H9 (cell line): ENCODE measurements at regions not wholly inside any gene's neighbourhood (a gene's known extent, or its start where the extent isn't known, plus 50 kb on each side); places are given as distances from the start of the nearest gene placed in this dataset.

Source experiments
- DNase-seq: peaks from one replicate; pipeline ENCODE4 v3.0.0-alpha.2; 2017
- H2AFZ ChIP-seq: one replicate; pipeline ENCODE4 v1.6.1; 2013; ENCODE audit warnings: mild to moderate bottlenecking, low read length, control low read depth, moderate library complexity
- H2AK5ac ChIP-seq: 2 replicates; pipeline ENCODE4 v1.6.1; 2013; ENCODE audit warnings: low read length, control low read depth, mixed read lengths; ENCODE audit not compliant: insufficient read length
- H2BK120ac ChIP-seq: one replicate; pipeline ENCODE4 v1.6.1; 2013; ENCODE audit warnings: low read depth, mild to moderate bottlenecking, low read length, control low read depth, inconsistent platforms; ENCODE audit not compliant: poor library complexity, severe bottlenecking
- H2BK12ac ChIP-seq: 2 replicates; pipeline ENCODE4 v1.6.1; 2013; ENCODE audit warnings: low read length, control low read depth, mixed read lengths, low read depth; ENCODE audit not compliant: insufficient read length
- H2BK15ac ChIP-seq: 2 replicates; pipeline ENCODE4 v1.6.1; 2013; ENCODE audit warnings: low read depth, low read length, control low read depth
- H2BK20ac ChIP-seq: one replicate; pipeline ENCODE4 v1.6.1; 2013; ENCODE audit warnings: low read depth, mild to moderate bottlenecking, low read length, control low read depth, inconsistent platforms; ENCODE audit not compliant: poor library complexity, severe bottlenecking
- H2BK5ac ChIP-seq: 2 replicates; pipeline ENCODE4 v1.6.1; 2013; ENCODE audit warnings: low read length, control low read depth, mixed read lengths; ENCODE audit not compliant: insufficient read length
- H3K14ac ChIP-seq: 2 replicates; pipeline ENCODE4 v1.6.1; 2013; ENCODE audit warnings: low read length, control low read depth; ENCODE audit not compliant: insufficient read depth
- H3K18ac ChIP-seq: 2 replicates; pipeline ENCODE4 v1.6.1; 2013; ENCODE audit warnings: low read depth, mild to moderate bottlenecking, mixed read lengths, low read length, control low read depth; ENCODE audit not compliant: insufficient read length
- H3K23ac ChIP-seq: 2 replicates; pipeline ENCODE4 v1.6.1; 2013; ENCODE audit warnings: low read length, control low read depth, mixed read lengths, low read depth; ENCODE audit not compliant: insufficient read length
- H3K23me2 ChIP-seq: 2 replicates; pipeline ENCODE4 v1.6.1; 2013; ENCODE audit warnings: low read depth, mild to moderate bottlenecking, mixed read lengths, low read length, control low read depth; ENCODE audit not compliant: insufficient read length, poor library complexity, severe bottlenecking
- H3K27ac ChIP-seq: 2 replicates; pipeline ENCODE4 v1.5.1; 2013; ENCODE audit warnings: low read length, control low read depth, mixed read lengths, low read depth; ENCODE audit not compliant: insufficient read length
- H3K27me3 ChIP-seq: 2 replicates; pipeline ENCODE4 v1.6.1; 2013; ENCODE audit warnings: low read length, control low read depth, inconsistent platforms; ENCODE audit not compliant: insufficient read depth
- H3K4ac ChIP-seq: 2 replicates; pipeline ENCODE4 v1.6.1; 2013; ENCODE audit warnings: low read depth, mild to moderate bottlenecking, control low read depth, inconsistent platforms, low read length, moderate library complexity
- H3K4me1 ChIP-seq: 2 replicates; pipeline ENCODE4 v1.6.1; 2013; ENCODE audit warnings: low read length, control low read depth, inconsistent platforms; ENCODE audit not compliant: insufficient read depth
- H3K4me2 ChIP-seq: 2 replicates; pipeline ENCODE4 v1.6.1; 2013; ENCODE audit warnings: low read length, control low read depth, mixed read lengths; ENCODE audit not compliant: insufficient read length, insufficient read depth
- H3K56ac ChIP-seq: 2 replicates; pipeline ENCODE4 v1.6.1; 2013; ENCODE audit warnings: low read depth, mild to moderate bottlenecking, mixed read lengths, low read length, control low read depth; ENCODE audit not compliant: insufficient read length
- H3K79me1 ChIP-seq: 2 replicates; pipeline ENCODE4 v1.6.1; 2013; ENCODE audit warnings: low read depth, mild to moderate bottlenecking, moderate library complexity, low read length, control low read depth, inconsistent platforms; ENCODE audit not compliant: insufficient read depth, poor library complexity, severe bottlenecking
- H3K79me2 ChIP-seq: 2 replicates; pipeline ENCODE4 v1.6.1; 2013; ENCODE audit warnings: low read length, control low read depth, inconsistent platforms; ENCODE audit not compliant: insufficient read depth
- H3K9ac ChIP-seq: 2 replicates; pipeline ENCODE4 v1.6.1; 2013; ENCODE audit warnings: low read length, control low read depth, mixed read lengths; ENCODE audit not compliant: insufficient read length; ENCODE audit errors: extremely low read depth
- H3K9me3 ChIP-seq: one replicate; pipeline ENCODE4 v1.6.1; 2013; ENCODE audit warnings: low read depth, low read length, inconsistent platforms; ENCODE audit not compliant: control insufficient read depth
- H3T11ph ChIP-seq: one replicate; pipeline ENCODE4 v1.6.1; 2013; ENCODE audit warnings: mild to moderate bottlenecking, low read length, control low read depth, inconsistent platforms
- H4K20me1 ChIP-seq: one replicate; pipeline ENCODE4 v1.6.1; 2013; ENCODE audit not compliant: control insufficient read depth, insufficient read length, insufficient read depth
- H4K5ac ChIP-seq: 2 replicates; pipeline ENCODE4 v1.6.1; 2013; ENCODE audit warnings: low read depth, mild to moderate bottlenecking, mixed read lengths, low read length, control low read depth; ENCODE audit not compliant: insufficient read length
- H4K8ac ChIP-seq: replicated peaks from 2 replicates; pipeline ENCODE4 v1.6.1; 2013; ENCODE audit warnings: low read length, control low read depth, mixed read lengths, low read depth; ENCODE audit not compliant: insufficient read length
- H4K91ac ChIP-seq: 2 replicates; pipeline ENCODE4 v1.6.1; 2013; ENCODE audit warnings: low read depth, mild to moderate bottlenecking, moderate library complexity, mixed read lengths, low read length, control low read depth; ENCODE audit not compliant: insufficient read length
- H3K27ac Mint-ChIP-seq, 3 experiments: 2 replicates in 2 of 3; 3 replicates in 1 of 3; pipeline ENCODE4 v1.8.0; 2020 to 2021; ENCODE audit warnings: mixed read lengths in 3 of 3, mild to moderate bottlenecking in 1 of 3, moderate library complexity in 1 of 3
- H3K27me3 Mint-ChIP-seq: 2 replicates; pipeline ENCODE4 v1.8.0; 2021; ENCODE audit warnings: low read depth, mild to moderate bottlenecking, moderate library complexity, mixed read lengths
- H3K36me3 Mint-ChIP-seq, 3 experiments: 2 replicates in 2 of 3; 3 replicates in 1 of 3; pipeline ENCODE4 v1.8.0; 2020 to 2021; ENCODE audit warnings: low read depth in 3 of 3, mixed read lengths in 3 of 3; ENCODE audit not compliant: insufficient read depth in 1 of 3
- H3K4me1 Mint-ChIP-seq, 2 experiments: 2 replicates each; pipeline ENCODE4 v1.8.0; 2020; ENCODE audit warnings: mixed read lengths in 2 of 2
- H3K4me3 Mint-ChIP-seq, 2 experiments: 2 replicates in 1 of 2; 3 replicates in 1 of 2; pipeline ENCODE4 v1.8.0; 2020 to 2021; ENCODE audit warnings: mild to moderate bottlenecking in 2 of 2, mixed read lengths in 2 of 2, moderate library complexity in 1 of 2
- H3K9me3 Mint-ChIP-seq, 2 experiments: 2 replicates in 1 of 2; 3 replicates in 1 of 2; pipeline ENCODE4 v1.8.0; 2020; ENCODE audit warnings: mild to moderate bottlenecking in 2 of 2, mixed read lengths in 2 of 2, moderate library complexity in 1 of 2
- WGBS: extraction: QIAGEN DNeasy Blood & Tissue Kit; methylation state at CpG from one replicate; pipeline ENCODE4 v1.1.7; 2013; ENCODE audit warnings: missing lambda C conversion rate, low lambda C conversion rate, mixed read lengths; ENCODE audit not compliant: insufficient read length; ENCODE audit errors: extremely low coverage; 5-methylcytosine and 5-hydroxymethylcytosine counted together
- TF ChIP-seq, protein P1 (sequence below): fragments of 200-600 bp; sonication (generic); conservative IDR thresholded peaks from 3 replicates; pipeline ENCODE4 v1.8.0; 2021; ENCODE audit warnings: antibody characterized with exemption, mild to moderate bottlenecking

DNA sequence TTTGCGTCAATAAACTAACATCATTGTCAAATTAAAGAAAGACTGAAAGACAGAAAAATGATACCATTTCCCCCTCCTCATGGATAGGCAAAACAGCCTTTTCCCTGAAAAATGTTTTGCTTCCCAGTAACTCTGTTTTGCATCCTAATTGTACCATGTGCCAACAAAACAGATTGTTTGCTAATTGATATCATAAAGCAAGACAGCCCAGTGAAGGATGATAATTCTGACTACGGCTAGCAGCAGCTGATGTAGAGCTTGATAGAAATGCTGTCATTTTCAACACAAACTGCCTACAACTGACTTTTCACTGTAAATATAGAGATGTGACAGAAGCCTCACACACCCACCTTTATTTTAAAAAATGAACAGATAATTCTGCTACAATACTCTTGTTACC, 1061.6 kb downstream of the HACE1 start:
- no peaks in the 10 kb centered on the region for H3K79me1 ChIP-seq
- no peaks in the 10 kb centered on the region for H3K27me3 ChIP-seq
- H2AK5ac ChIP-seq, result no peak overlapping the region
- Mint-ChIP-seq H3K27ac (no peak overlapping the region), H3K9me3 (peaks cover under 1 to 3% of the 10 kb centered on the region in 2 experiments; a peak in 1 of 5 replicates), H3K4me3 (no peak overlapping the region), H3K27me3 (no peaks in the 10 kb centered on the region), H3K4me1 (no peaks in the 10 kb centered on the region), H3K36me3 (no peaks in the 10 kb centered on the region; a peak in 2 of 7 replicates)
- no peaks in the 10 kb centered on the region for H3K79me2 ChIP-seq
- H2BK5ac ChIP-seq, result no peak overlapping the region
- H3K23ac ChIP-seq, result no peak overlapping the region
- H3K9me3 ChIP-seq, result no peaks in the 10 kb centered on the region
- TF ChIP-seq, protein P1, sequence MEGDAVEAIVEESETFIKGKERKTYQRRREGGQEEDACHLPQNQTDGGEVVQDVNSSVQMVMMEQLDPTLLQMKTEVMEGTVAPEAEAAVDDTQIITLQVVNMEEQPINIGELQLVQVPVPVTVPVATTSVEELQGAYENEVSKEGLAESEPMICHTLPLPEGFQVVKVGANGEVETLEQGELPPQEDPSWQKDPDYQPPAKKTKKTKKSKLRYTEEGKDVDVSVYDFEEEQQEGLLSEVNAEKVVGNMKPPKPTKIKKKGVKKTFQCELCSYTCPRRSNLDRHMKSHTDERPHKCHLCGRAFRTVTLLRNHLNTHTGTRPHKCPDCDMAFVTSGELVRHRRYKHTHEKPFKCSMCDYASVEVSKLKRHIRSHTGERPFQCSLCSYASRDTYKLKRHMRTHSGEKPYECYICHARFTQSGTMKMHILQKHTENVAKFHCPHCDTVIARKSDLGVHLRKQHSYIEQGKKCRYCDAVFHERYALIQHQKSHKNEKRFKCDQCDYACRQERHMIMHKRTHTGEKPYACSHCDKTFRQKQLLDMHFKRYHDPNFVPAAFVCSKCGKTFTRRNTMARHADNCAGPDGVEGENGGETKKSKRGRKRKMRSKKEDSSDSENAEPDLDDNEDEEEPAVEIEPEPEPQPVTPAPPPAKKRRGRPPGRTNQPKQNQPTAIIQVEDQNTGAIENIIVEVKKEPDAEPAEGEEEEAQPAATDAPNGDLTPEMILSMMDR, result no peak
- H3K23me2 ChIP-seq, result no peaks in the 10 kb centered on the region
- no peak overlapping the region for H2BK12ac ChIP-seq
- H3K27ac ChIP-seq, result no peak overlapping the region
- H3K4ac ChIP-seq, result no peak overlapping the region
- no peak overlapping the region for H4K5ac ChIP-seq
- no peak overlapping the region for H2BK120ac ChIP-seq
- H3K14ac ChIP-seq, result no peak overlapping the region
- H4K91ac ChIP-seq, result no peak overlapping the region
- no peak overlapping the region for H2BK15ac ChIP-seq
- no peak overlapping the region for H3K56ac ChIP-seq
- H3K4me2 ChIP-seq, result no peak overlapping the region
- no peak overlapping the region for H2AFZ ChIP-seq
- DNase-seq, result no peak
- no peak overlapping the region for H3T11ph ChIP-seq
- no peaks in the 10 kb centered on the region for H4K20me1 ChIP-seq
- H3K9ac ChIP-seq, result no peak overlapping the region
- no peak overlapping the region for H4K8ac ChIP-seq
- no peak overlapping the region for H3K18ac ChIP-seq
- H3K4me1 ChIP-seq, result no peaks in the 10 kb centered on the region
- H2BK20ac ChIP-seq, result no peak overlapping the region
- WGBS, result no CpG with 5 or more reads among the region's 2 CpGs
